ENCODE measurements at regions not wholly inside any gene's neighbourhood (a gene's known extent, or its start where the extent isn't known, plus 50 kb on each side); places are given as distances from the start of the nearest gene placed in this dataset.
"Not testable (repeated sequence)": the region's sequence is repeated elsewhere in the genome, so short reads cannot be mapped to it uniquely, and the experiment has no call there.

GRCh38 chr3:80010021-80010571 lies 242.3 kb upstream of the ROBO1 start:
- in situ Hi-C loops (cut with MboI; ENCODE audit: low sequenced_read_pairs) = no loop called here

GRCh38 chr3:80007522-80007921 lies 239.7 kb upstream of the ROBO1 start:
- in situ Hi-C loops (cut with MboI; ENCODE audit: low sequenced_read_pairs) = no loop called here

GRCh38 chr3:80006315-80006714 lies 238.5 kb upstream of the ROBO1 start:
- in situ Hi-C loops (cut with MboI; ENCODE audit: low sequenced_read_pairs) = no loop called here

GRCh38 chr3:80000022-80000421 lies 232.2 kb upstream of the ROBO1 start:
- in situ Hi-C loops (cut with MboI; ENCODE audit: low sequenced_read_pairs) = no loop called here

- in situ Hi-C loops (cut with MboI; ENCODE audit: low sequenced_read_pairs) = no loop called here
Observed at GRCh38 chr3:79994397-79994796, 226.6 kb upstream of the ROBO1 start.

- in situ Hi-C loops (cut with MboI; ENCODE audit: low sequenced_read_pairs) = no loop called here
Observed at GRCh38 chr3:79986338-79986737, 218.5 kb upstream of the ROBO1 start.

- in situ Hi-C loops (cut with MboI; ENCODE audit: low sequenced_read_pairs) = no loop called here
Observed at GRCh38 chr3:79985816-79986215, 218.0 kb upstream of the ROBO1 start.

GRCh38 chr3:79983118-79983517 lies 215.3 kb upstream of the ROBO1 start:
- in situ Hi-C loops (cut with MboI; ENCODE audit: low sequenced_read_pairs) = no loop called here

GRCh38 chr3:79979990-79980389 lies 212.2 kb upstream of the ROBO1 start:
- in situ Hi-C loops (cut with MboI; ENCODE audit: low sequenced_read_pairs) = no loop called here

- in situ Hi-C loops (cut with MboI; ENCODE audit: low sequenced_read_pairs) = no loop called here
Observed at GRCh38 chr3:79976466-79976865, 208.7 kb upstream of the ROBO1 start.

GRCh38 chr3:79973917-79974595 lies 206.3 kb upstream of the ROBO1 start:
- in situ Hi-C loops (cut with MboI; ENCODE audit: low sequenced_read_pairs) = no loop called here

- in situ Hi-C loops (cut with MboI; ENCODE audit: low sequenced_read_pairs) = no loop called here
Observed at GRCh38 chr3:79973482-79973881, 205.7 kb upstream of the ROBO1 start.

GRCh38 chr3:79968418-79968817 lies 200.6 kb upstream of the ROBO1 start:
- in situ Hi-C loops (cut with MboI; ENCODE audit: low sequenced_read_pairs) = no loop called here

- in situ Hi-C loops (cut with MboI; ENCODE audit: low sequenced_read_pairs) = no loop called here
Observed at GRCh38 chr3:79960594-79960993, 192.8 kb upstream of the ROBO1 start.

GRCh38 chr3:79957066-79957465 lies 189.3 kb upstream of the ROBO1 start:
- in situ Hi-C loops (cut with MboI; ENCODE audit: low sequenced_read_pairs) = no loop called here

- in situ Hi-C loops (cut with MboI; ENCODE audit: low sequenced_read_pairs) = no loop called here
Observed at GRCh38 chr3:79954756-79955155, 187.0 kb upstream of the ROBO1 start.

- in situ Hi-C loops (cut with MboI; ENCODE audit: low sequenced_read_pairs) = no loop called here
Observed at GRCh38 chr3:79953591-79954101, 185.8 kb upstream of the ROBO1 start.

- in situ Hi-C loops (cut with MboI; ENCODE audit: low sequenced_read_pairs) = not testable (repeated sequence)
Observed at GRCh38 chr3:79951426-79951825, 183.6 kb upstream of the ROBO1 start.

- in situ Hi-C loops (cut with MboI; ENCODE audit: low sequenced_read_pairs) = no loop called here
Observed at GRCh38 chr3:79947957-79948356, 180.2 kb upstream of the ROBO1 start.

GRCh38 chr3:79947469-79947868 lies 179.7 kb upstream of the ROBO1 start:
- in situ Hi-C loops (cut with MboI; ENCODE audit: low sequenced_read_pairs) = no loop called here

- in situ Hi-C loops (cut with MboI; ENCODE audit: low sequenced_read_pairs) = no loop called here
Observed at GRCh38 chr3:79937567-79937966, 169.8 kb upstream of the ROBO1 start.

GRCh38 chr3:79930196-79930595 lies 162.4 kb upstream of the ROBO1 start:
- in situ Hi-C loops (cut with MboI; ENCODE audit: low sequenced_read_pairs) = no loop called here
